SK-N-SH (cell line): ENCODE measurements at regions not wholly inside any gene's neighbourhood (a gene's known extent, or its start where the extent isn't known, plus 50 kb on each side); places are given as distances from the start of the nearest gene placed in this dataset.

Experiments
- EZH2phosphoT487 ChIP-seq: fragments of 200-600 bp; sonication (generic); IDR thresholded peaks from 2 replicates; pipeline ENCODE4 v1.6.1; 2017; ENCODE audit warnings: low read depth, mixed run types, mild to moderate bottlenecking, antibody characterized with exemption, moderate library complexity, borderline replicate concordance
- FOXM1 ChIP-seq: IDR thresholded peaks from 2 replicates; pipeline ENCODE4 v1.4.0; 2012; ENCODE audit warnings: low read depth, mild to moderate bottlenecking
- JUND ChIP-seq: IDR thresholded peaks from 2 replicates; pipeline ENCODE4 v1.4.0; 2012
- NRF1 ChIP-seq: IDR thresholded peaks from 2 replicates; pipeline ENCODE4 v1.6.1; 2012; ENCODE audit warnings: low read depth, mild to moderate bottlenecking, low read length
- RAD21 ChIP-seq: IDR thresholded peaks from 2 replicates; pipeline ENCODE4 v1.6.1; 2012; ENCODE audit warnings: mild to moderate bottlenecking, low read length
- RFX5 ChIP-seq: IDR thresholded peaks from 2 replicates; pipeline ENCODE4 v1.6.1; 2012; ENCODE audit warnings: mild to moderate bottlenecking, improper control_type of control experiment, low read length
- SMC3 ChIP-seq: IDR thresholded peaks from 2 replicates; pipeline ENCODE4 v1.6.1; 2012; ENCODE audit warnings: low read depth, low read length, improper control_type of control experiment
- TAF1 ChIP-seq: IDR thresholded peaks from 2 replicates; pipeline ENCODE4 v1.6.1; 2012; ENCODE audit warnings: low read depth, mild to moderate bottlenecking, low read length, moderate library complexity, borderline replicate concordance
- TCF12 ChIP-seq: IDR thresholded peaks from 2 replicates; pipeline ENCODE4 v1.4.0; 2012
- TEAD4 ChIP-seq: IDR thresholded peaks from 2 replicates; pipeline ENCODE4 v1.4.0; 2012; ENCODE audit warnings: mild to moderate bottlenecking, borderline replicate concordance; ENCODE audit not compliant: insufficient read depth
- TF ChIP-seq, protein P1 (sequence below): IDR thresholded peaks from 2 replicates; pipeline ENCODE4 v1.4.0; 2012; ENCODE audit warnings: low read depth
- TF ChIP-seq, protein P2 (sequence below): fragments of 200-600 bp; sonication (generic); IDR thresholded peaks from 2 replicates; pipeline ENCODE4 v1.6.1; 2017; ENCODE audit warnings: antibody characterized with exemption, mild to moderate bottlenecking, moderate library complexity
- TF ChIP-seq, protein P3 (sequence below): IDR thresholded peaks from 2 replicates; pipeline ENCODE4 v1.6.1; 2012; ENCODE audit warnings: mild to moderate bottlenecking, low read depth, low read length, moderate library complexity
- TF ChIP-seq, protein P4 (sequence below): IDR thresholded peaks from 2 replicates; pipeline ENCODE4; 2012

DNA sequence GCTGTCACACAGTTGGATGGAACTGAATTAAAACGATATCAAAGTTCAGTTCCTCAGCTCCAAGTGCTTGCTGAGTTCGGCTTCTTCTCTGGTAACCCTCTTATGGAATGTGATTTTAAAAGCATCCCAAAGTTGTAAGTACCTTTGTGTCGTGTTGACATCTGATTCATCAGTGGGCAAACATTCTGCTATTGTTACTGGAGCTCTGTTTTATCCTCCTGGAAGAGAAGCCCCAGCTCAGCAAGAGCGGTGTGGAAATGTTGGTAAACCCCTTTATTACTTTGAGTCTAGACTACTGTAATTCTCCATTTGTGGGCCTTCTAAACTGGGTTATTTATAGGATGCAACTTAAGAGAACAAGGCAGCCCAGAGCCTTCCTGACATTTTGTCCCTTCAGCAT lies 699.3 kb upstream of the WWC1 start:
- TF ChIP-seq, protein P1, sequence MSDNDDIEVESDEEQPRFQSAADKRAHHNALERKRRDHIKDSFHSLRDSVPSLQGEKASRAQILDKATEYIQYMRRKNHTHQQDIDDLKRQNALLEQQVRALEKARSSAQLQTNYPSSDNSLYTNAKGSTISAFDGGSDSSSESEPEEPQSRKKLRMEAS: no peak
- TF ChIP-seq, protein P2, sequence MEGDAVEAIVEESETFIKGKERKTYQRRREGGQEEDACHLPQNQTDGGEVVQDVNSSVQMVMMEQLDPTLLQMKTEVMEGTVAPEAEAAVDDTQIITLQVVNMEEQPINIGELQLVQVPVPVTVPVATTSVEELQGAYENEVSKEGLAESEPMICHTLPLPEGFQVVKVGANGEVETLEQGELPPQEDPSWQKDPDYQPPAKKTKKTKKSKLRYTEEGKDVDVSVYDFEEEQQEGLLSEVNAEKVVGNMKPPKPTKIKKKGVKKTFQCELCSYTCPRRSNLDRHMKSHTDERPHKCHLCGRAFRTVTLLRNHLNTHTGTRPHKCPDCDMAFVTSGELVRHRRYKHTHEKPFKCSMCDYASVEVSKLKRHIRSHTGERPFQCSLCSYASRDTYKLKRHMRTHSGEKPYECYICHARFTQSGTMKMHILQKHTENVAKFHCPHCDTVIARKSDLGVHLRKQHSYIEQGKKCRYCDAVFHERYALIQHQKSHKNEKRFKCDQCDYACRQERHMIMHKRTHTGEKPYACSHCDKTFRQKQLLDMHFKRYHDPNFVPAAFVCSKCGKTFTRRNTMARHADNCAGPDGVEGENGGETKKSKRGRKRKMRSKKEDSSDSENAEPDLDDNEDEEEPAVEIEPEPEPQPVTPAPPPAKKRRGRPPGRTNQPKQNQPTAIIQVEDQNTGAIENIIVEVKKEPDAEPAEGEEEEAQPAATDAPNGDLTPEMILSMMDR: no peak
- TF ChIP-seq TCF12 (no peak), RAD21 (no peak), SMC3 (no peak), FOXM1 (no peak), EZH2phosphoT487 (no peak), TAF1 (no peak), TEAD4 (no peak), NRF1 (no peak), JUND (no peak), RFX5 (no peak)
- TF ChIP-seq, protein P3, sequence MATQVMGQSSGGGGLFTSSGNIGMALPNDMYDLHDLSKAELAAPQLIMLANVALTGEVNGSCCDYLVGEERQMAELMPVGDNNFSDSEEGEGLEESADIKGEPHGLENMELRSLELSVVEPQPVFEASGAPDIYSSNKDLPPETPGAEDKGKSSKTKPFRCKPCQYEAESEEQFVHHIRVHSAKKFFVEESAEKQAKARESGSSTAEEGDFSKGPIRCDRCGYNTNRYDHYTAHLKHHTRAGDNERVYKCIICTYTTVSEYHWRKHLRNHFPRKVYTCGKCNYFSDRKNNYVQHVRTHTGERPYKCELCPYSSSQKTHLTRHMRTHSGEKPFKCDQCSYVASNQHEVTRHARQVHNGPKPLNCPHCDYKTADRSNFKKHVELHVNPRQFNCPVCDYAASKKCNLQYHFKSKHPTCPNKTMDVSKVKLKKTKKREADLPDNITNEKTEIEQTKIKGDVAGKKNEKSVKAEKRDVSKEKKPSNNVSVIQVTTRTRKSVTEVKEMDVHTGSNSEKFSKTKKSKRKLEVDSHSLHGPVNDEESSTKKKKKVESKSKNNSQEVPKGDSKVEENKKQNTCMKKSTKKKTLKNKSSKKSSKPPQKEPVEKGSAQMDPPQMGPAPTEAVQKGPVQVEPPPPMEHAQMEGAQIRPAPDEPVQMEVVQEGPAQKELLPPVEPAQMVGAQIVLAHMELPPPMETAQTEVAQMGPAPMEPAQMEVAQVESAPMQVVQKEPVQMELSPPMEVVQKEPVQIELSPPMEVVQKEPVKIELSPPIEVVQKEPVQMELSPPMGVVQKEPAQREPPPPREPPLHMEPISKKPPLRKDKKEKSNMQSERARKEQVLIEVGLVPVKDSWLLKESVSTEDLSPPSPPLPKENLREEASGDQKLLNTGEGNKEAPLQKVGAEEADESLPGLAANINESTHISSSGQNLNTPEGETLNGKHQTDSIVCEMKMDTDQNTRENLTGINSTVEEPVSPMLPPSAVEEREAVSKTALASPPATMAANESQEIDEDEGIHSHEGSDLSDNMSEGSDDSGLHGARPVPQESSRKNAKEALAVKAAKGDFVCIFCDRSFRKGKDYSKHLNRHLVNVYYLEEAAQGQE: no peak
- TF ChIP-seq, protein P4, sequence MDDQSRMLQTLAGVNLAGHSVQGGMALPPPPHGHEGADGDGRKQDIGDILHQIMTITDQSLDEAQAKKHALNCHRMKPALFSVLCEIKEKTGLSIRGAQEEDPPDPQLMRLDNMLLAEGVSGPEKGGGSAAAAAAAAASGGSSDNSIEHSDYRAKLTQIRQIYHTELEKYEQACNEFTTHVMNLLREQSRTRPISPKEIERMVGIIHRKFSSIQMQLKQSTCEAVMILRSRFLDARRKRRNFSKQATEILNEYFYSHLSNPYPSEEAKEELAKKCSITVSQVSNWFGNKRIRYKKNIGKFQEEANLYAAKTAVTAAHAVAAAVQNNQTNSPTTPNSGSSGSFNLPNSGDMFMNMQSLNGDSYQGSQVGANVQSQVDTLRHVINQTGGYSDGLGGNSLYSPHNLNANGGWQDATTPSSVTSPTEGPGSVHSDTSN: no peak
